GM12878 (cell line): ENCODE measurements at regions not wholly inside any gene's neighbourhood (a gene's known extent, or its start where the extent isn't known, plus 50 kb on each side); places are given as distances from the start of the nearest gene placed in this dataset.
"Not testable (repeated sequence)": the region's sequence is repeated elsewhere in the genome, so short reads cannot be mapped to it uniquely, and the experiment has no call there.

Experiments used
- ATAC-seq: fragments of 200-7000 bp; cut with Tn5 transposase; 3 replicates; pipeline ENCODE4 v1.9.1; 2020; ENCODE audit warnings: mild to moderate bottlenecking, moderate library complexity
- BruUV-seq: library from RNA; stranded (reverse); fragments of 400-500 nt; replicated peaks from 2 replicates; lab custom pipeline; 2021; lab: Mats Ljungman, UMichigan
- CTCF ChIA-PET: fragments of 300-600 bp; sonication (Branson Sonifier 250); formaldehyde crosslinking; extraction: SDS; loops from one replicate; lab custom pipeline; 2021; ENCODE audit warnings: inconsistent platforms; lab: Yijun Ruan, JAX
- POLR2A ChIA-PET: fragments of 350-600 bp; formaldehyde crosslinking; extraction: SDS; loops from one replicate; lab custom pipeline; 2021; ENCODE audit warnings: inconsistent platforms; lab: Charles Lee
- RAD21 ChIA-PET: fragments of 300-600 bp; sonication (Branson Sonifier 250); formaldehyde crosslinking; loops from one replicate; lab custom pipeline; 2023; ENCODE audit warnings: antibody characterized with exemption; ENCODE audit not compliant: unreplicated experiment; lab: Charles Lee
- SMC1A ChIA-PET: fragments of 300-600 bp; sonication (Branson Sonifier 250); formaldehyde crosslinking; loops from one replicate; lab custom pipeline; 2023; ENCODE audit not compliant: unreplicated experiment, uncharacterized antibody; lab: Charles Lee
- DNase-seq: peaks from one replicate; pipeline ENCODE4 v3.0.0-alpha.2; 2011; ENCODE audit warnings: low read depth, low spot score
- FAIRE-seq: peaks from 3 replicates; lab custom pipeline; 2011; peaks lifted over from hg19 to GRCh38; lab: Jason Lieb, UNC
- H2AFZ ChIP-seq: 2 replicates; pipeline ENCODE4 v1.6.0; 2011; ENCODE audit warnings: low read depth, low read length, control low read depth; ENCODE audit not compliant: control insufficient read depth
- H3K27ac ChIP-seq: 2 replicates; pipeline ENCODE4 v1.5.1; 2011; ENCODE audit warnings: control low read depth; ENCODE audit not compliant: control insufficient read depth, insufficient read depth
- H3K27me3 ChIP-seq, 2 experiments: replicated peaks in 1 of 2; 2 replicates each; pipeline versions ENCODE4 v1.6.0 to v1.6.1; 2011; ENCODE audit warnings: low read length in 1 of 2; ENCODE audit not compliant: control insufficient read depth in 2 of 2, insufficient read depth in 2 of 2
- H3K36me3 ChIP-seq, 2 experiments: 2 replicates each; pipeline ENCODE4 v1.5.1; 2011; ENCODE audit warnings: low read length in 1 of 2; ENCODE audit not compliant: control insufficient read depth in 2 of 2, insufficient read depth in 2 of 2
- H3K4me1 ChIP-seq: 2 replicates; pipeline ENCODE4 v1.6.1; 2011; ENCODE audit warnings: mild to moderate bottlenecking, low read length, moderate library complexity, mixed read lengths; ENCODE audit not compliant: control insufficient read depth, insufficient read depth
- H3K4me2 ChIP-seq: 2 replicates; pipeline ENCODE4 v1.6.0; 2011; ENCODE audit warnings: control low read depth; ENCODE audit not compliant: control insufficient read depth, insufficient read depth
- H3K4me3 ChIP-seq: fragments of 200-600 bp; sonication (generic); 2 replicates; pipeline ENCODE4 v1.5.1; 2016
- H3K79me2 ChIP-seq: 2 replicates; pipeline ENCODE4 v1.6.0; 2011; ENCODE audit warnings: low read length; ENCODE audit not compliant: control insufficient read depth, insufficient read depth
- H3K9ac ChIP-seq: 2 replicates; pipeline ENCODE4 v1.8.0; 2011; ENCODE audit warnings: low read length, control low read depth, mixed read lengths; ENCODE audit not compliant: control insufficient read depth, insufficient read depth
- H3K9me3 ChIP-seq: replicated peaks from 3 replicates; pipeline ENCODE4 v1.5.1; 2011; ENCODE audit warnings: mild to moderate bottlenecking, low read length; ENCODE audit not compliant: control insufficient read depth, insufficient read depth
- H4K20me1 ChIP-seq: 2 replicates; pipeline ENCODE4 v1.6.0; 2011; ENCODE audit not compliant: control insufficient read depth, insufficient read depth
- BCL11A ChIP-seq: IDR thresholded peaks from 2 replicates; pipeline ENCODE4 v1.6.1; 2011; ENCODE audit warnings: low read depth, low read length
- FOXK2 ChIP-seq: fragments of 450-650 bp; IDR thresholded peaks from 2 replicates; pipeline ENCODE4 v1.6.1; 2017; ENCODE audit warnings: mild to moderate bottlenecking, moderate library complexity
- MXI1 ChIP-seq: fragments of 150-350 bp; IDR thresholded peaks from 2 replicates; pipeline ENCODE4 v1.6.1; 2011; ENCODE audit warnings: low read depth, mild to moderate bottlenecking, inconsistent platforms, low read length, improper control_type of control experiment
- MYB ChIP-seq: fragments of 150-350 bp; IDR thresholded peaks from 2 replicates; pipeline ENCODE4 v1.6.1; 2014; ENCODE audit warnings: mild to moderate bottlenecking, low read depth, low read length, borderline replicate concordance
- WGBS: methylation state at CpG from one replicate; pipeline ENCODE4 v1.1.6; 2016; ENCODE audit warnings: low lambda C conversion rate; ENCODE audit not compliant: insufficient replicate concordance, insufficient coverage; ENCODE audit errors: missing lambda C conversion rate; 5-methylcytosine and 5-hydroxymethylcytosine counted together
- in situ Hi-C: fragments of 300-500 bp; cut with MboI; formaldehyde crosslinking; loops from 9 replicates; pipeline ENCODE4 v1.14.3; 2018; ENCODE audit warnings: mixed read lengths
- intact Hi-C: fragments of 100-400 bp; cut with micrococcal nuclease; formaldehyde crosslinking; loops from one replicate; pipeline ENCODE4 v1.14.2; 2022; ENCODE audit not compliant: unreplicated experiment

- DNase-seq, H3K4me2 ChIP-seq, H3K27ac ChIP-seq, FAIRE-seq, H3K4me1 ChIP-seq, H2AFZ ChIP-seq, H3K4me3 ChIP-seq, H3K36me3 ChIP-seq, H3K9ac ChIP-seq, BruUV-seq, CTCF ChIA-PET, in situ Hi-C loops, H4K20me1 ChIP-seq, POLR2A ChIA-PET, H3K79me2 ChIP-seq, RAD21 ChIA-PET, intact Hi-C loops, H3K9me3 ChIP-seq, ATAC-seq, H3K27me3 ChIP-seq: not testable (repeated sequence)
- WGBS: 53% methylated on average over 9 of the region's 9 CpGs
- SMC1A ChIA-PET: interaction anchor here (1.3 kb wide), 1 partner anchor 16 kb away, joined by 3 read pairs; no protein-coding TSS in a partner anchor
Observed at GRCh38 chr14:23769221-23769728, 133.1 kb downstream of the DHRS2 start.

GRCh38 chr14:23773981-23774380 is 137.8 kb downstream of the DHRS2 start:
- no peaks in the 10 kb centered on the region for H3K4me1 ChIP-seq
- 49% methylated on average over 2 of the region's 2 CpGs for WGBS
- H3K4me3 ChIP-seq: no peak overlapping the region
- H4K20me1 ChIP-seq: no peaks in the 10 kb centered on the region
- no peak for FAIRE-seq
- H3K27me3 ChIP-seq: peaks cover 0 to 2% of the 10 kb centered on the region in 2 experiments; a peak in 2 of 4 replicates
- no peak overlapping the region for H2AFZ ChIP-seq
- H3K9me3 ChIP-seq: no peaks in the 10 kb centered on the region
- H3K27ac ChIP-seq: no peak overlapping the region
- ChIA-PET SMC1A (interaction anchor here (1.3 kb wide), 1 partner anchor 10 kb away, joined by 4 read pairs; no protein-coding TSS in a partner anchor), CTCF (interaction anchor here (1.1 kb wide), 1 partner anchor 185 kb away, joined by 3 read pairs; no protein-coding TSS in a partner anchor), RAD21 (no interaction called here), POLR2A (no interaction called here)
- no peaks in the 10 kb centered on the region for H3K36me3 ChIP-seq
- no peak overlapping the region for H3K9ac ChIP-seq
- intact Hi-C loops: no loop called here
- no TSS peak for BruUV-seq
- H3K4me2 ChIP-seq: no peak overlapping the region
- in situ Hi-C loops: no loop called here
- no peaks in the 10 kb centered on the region for H3K79me2 ChIP-seq
- ATAC-seq: no peak
- DNase-seq: no peak
- TF ChIP-seq MXI1: no peak
- no peak for TF ChIP-seq BCL11A
- TF ChIP-seq FOXK2: no peak
- TF ChIP-seq MYB: no peak
